NCI-H1694 (cell line): ENCODE measurements at regions not wholly inside any gene's neighbourhood (a gene's known extent, or its start where the extent isn't known, plus 50 kb on each side); places are given as distances from the start of the nearest gene placed in this dataset.
"Not testable (repeated sequence)": the region's sequence is repeated elsewhere in the genome, so short reads cannot be mapped to it uniquely, and the experiment has no call there.

Experiments used
- DNase-seq: peaks from one replicate; lab custom pipeline; 2025; lab: John Stamatoyannopoulos, UW

DNA sequence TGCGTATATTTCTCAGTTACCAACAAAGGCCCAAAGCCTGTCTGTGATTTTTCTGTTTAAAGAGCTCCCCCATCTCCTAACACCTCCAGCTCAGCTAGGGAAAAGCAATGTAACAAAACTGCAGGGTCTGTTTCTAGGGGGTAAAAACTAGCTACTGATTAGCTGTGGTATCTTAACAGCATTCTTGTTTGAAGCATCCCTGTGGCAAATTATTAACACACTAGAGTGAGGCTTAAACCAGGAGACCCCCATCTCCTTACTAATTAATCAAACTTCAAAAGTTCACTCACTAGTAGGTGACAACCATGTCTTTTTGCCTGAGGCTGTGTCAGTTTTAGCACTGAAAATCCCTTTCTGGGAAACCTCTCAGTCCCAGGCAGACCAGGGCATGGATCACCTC is 186.2 kb upstream of the PARD3B start:
- DNase-seq: no peak

- no peak for DNase-seq
Measured at GRCh38 chr2:204360218-204361007, 184.9 kb upstream of the PARD3B start.

DNA sequence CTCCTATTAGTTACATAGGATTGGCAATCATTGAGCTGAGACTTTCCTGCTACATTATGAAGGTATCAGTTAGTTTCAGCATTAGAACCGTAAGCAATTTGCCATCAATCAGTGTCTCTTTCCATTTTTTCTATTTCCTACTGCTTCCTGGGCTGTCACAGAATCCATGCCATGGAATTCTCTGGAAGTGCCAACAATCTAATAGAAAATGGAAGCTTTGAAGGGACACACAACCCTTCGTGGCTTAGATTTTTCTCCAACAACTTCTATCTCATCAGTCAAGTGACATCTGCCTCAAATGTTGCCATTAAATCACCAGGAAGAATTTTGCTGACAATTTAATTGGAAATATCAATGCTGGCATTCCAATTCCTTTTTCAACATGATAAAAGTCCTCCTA is 183.5 kb upstream of the PARD3B start:
- no peak for DNase-seq

GRCh38 chr2:204362581-204362980 is 182.7 kb upstream of the PARD3B start:
- no peak for DNase-seq

DNA sequence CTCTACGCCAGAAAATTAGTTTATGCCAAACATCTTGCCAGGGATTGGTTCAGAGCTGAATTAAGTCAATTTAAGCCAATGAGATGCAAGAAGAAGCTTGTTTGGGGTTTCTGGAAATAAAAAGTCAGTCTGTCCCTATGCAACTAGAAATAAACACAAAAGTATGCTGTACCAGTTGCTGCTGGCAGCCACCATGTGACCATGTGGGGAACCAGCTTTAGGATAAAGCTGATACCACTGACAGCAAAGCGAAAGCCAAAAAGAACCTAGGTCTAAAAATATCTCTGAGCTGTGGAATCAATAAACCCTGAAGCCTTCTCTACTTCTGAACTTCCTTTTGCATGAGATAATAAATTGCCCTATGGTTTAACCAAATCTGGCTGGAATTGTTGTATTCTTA is 181.8 kb upstream of the PARD3B start:
- no peak for DNase-seq

DNA sequence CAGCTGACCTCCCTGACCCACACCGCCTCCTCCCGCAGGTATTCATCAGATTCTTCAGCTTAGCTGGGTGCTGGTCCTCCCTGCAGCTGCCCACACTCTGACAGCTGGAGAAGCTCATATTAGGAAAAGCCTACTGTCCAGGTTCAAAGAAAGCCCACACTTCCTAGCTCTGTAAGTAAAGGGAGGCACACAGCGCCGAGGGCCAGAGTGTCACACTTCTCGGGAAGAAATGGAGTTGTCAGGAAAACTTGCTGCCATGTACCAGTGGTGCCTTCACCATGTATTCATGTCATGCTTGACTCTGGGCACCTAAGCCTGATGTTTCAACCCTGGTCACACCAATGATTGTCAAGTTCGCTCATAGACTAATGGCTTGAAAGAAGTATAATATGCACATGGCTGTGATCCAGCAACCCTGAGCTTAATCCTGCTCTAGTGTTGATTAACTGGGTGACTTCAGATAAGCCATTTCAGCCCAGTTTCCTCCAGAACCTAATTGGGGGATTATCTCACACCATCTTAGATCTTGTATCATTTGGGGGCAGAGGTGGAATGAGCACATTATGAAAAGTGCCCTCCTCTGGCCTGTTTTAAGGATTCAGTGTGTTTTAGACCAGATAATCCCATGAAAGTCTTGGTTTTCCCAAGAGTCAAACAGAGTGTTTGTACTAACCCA is 180.3 kb upstream of the PARD3B start:
- no peak for DNase-seq

- DNase-seq: peak; percentile 66
Measured at GRCh38 chr2:204365811-204366210, 179.5 kb upstream of the PARD3B start.

GRCh38 chr2:204367466-204367865 is 177.8 kb upstream of the PARD3B start:
- DNase-seq: no peak

DNA sequence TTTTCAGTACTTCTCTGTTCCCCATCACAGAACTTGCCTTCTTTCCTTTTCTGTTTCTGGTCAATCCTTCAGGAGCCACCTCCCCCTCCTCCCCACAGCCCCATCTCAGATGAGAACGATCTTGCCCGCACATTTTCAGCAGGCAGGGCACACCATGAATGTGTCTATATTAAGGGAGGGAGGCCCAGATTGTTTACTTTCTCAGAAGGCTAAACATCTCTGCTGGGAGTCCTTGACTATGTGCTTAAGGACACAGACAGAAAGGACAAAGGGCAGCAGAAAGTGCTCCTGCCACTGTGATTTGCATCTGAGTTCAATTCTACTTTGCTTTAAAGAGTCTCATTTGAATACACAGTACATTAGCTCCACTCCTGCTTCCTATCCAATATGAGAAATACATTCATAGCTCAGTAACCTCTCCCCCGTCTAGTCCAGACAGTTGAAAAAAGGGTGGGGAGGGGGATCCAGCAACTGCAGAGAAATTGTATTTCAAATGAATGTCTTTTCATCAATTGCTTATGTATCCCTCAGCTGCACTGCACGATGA is 175.0 kb upstream of the PARD3B start:
- DNase-seq: no peak

- DNase-seq: no peak
Measured at GRCh38 chr2:204373942-204374341, 171.3 kb upstream of the PARD3B start.

- no peak for DNase-seq
Measured at GRCh38 chr2:204380141-204380881, 165.0 kb upstream of the PARD3B start.

- DNase-seq: no peak
Measured at GRCh38 chr2:204386668-204387067, 158.6 kb upstream of the PARD3B start.

- DNase-seq: no peak
Measured at GRCh38 chr2:204389120-204389519, 156.2 kb upstream of the PARD3B start.

DNA sequence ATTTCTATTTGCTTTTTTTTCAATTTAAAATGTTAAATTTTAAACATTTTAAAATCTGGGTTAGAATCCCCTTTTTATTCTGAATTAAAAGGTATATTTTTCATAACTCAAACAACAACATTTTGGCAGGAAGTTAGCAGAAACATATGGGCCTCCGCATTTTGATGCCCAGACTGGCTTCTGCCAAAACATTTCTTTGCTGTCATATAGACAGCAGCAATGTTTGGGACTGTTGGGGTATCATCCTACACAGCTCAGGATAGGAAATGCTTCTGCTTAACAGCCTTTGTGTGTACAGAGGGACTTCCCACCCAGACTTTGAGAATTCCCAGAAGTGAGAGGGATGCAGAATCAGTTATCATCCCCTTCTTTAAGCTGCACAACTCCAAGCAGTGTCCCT is 155.4 kb upstream of the PARD3B start:
- peak; percentile 31 for DNase-seq

DNA sequence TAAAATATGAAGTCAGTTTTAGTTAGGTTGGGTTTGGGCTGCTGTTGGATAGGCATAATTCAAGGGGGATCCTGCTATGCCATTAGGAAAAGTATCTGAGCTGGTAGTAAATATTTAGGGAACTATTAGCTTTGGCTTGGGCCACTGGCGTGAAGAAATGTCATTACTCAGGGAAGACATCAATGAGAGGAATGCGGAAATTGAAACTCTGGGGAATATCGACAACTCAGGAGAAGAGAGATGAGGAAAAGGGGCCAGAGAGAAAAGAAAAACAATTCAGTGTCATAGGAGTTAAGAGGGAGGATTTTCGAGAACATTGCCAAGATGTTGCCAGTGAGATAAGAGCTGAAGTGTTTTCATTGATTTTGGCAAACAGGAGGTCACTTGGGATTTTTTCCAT is 149.7 kb upstream of the PARD3B start:
- DNase-seq: no peak

- no peak for DNase-seq
Measured at GRCh38 chr2:204401114-204401513, 144.2 kb upstream of the PARD3B start.

DNA sequence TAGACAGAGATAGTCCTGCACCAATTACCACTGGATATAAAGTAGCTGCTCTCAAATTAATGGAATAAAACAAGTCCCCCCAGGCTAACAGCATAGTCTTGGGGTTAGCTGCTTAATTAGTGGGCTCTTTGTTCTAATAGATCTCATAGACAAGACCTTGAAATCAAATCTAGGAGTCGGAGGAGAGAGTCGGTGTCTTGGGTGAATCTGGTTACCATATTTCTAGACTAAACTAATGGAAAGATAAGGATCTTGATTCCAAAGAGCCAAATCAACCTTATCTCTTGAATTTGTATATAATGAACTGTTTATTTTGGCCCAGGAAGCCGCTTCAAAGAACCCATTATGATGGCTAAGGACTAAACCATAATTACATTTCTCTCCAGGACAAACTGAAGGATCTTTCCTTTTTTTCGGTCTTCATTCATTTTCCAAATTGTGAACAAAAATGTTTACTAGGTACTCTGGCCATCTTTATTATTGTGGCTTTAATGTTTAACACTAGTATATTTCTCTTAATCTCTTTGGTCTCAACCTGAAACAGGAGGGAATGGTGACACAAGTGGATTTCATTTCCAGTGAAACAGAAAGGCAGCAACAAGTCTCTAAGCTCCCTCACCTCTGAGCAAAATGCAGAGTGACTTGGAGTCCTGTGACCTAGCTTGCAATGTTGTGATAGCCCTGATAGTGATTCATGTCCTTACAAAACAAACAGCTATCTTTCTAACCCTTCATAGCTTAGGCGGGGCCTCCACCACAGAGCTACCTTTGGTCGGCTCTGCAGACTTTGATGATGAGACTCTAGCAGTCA is 137.9 kb upstream of the PARD3B start:
- DNase-seq: no peak

GRCh38 chr2:204412782-204413181 is 132.5 kb upstream of the PARD3B start:
- not testable (repeated sequence) for DNase-seq

DNA sequence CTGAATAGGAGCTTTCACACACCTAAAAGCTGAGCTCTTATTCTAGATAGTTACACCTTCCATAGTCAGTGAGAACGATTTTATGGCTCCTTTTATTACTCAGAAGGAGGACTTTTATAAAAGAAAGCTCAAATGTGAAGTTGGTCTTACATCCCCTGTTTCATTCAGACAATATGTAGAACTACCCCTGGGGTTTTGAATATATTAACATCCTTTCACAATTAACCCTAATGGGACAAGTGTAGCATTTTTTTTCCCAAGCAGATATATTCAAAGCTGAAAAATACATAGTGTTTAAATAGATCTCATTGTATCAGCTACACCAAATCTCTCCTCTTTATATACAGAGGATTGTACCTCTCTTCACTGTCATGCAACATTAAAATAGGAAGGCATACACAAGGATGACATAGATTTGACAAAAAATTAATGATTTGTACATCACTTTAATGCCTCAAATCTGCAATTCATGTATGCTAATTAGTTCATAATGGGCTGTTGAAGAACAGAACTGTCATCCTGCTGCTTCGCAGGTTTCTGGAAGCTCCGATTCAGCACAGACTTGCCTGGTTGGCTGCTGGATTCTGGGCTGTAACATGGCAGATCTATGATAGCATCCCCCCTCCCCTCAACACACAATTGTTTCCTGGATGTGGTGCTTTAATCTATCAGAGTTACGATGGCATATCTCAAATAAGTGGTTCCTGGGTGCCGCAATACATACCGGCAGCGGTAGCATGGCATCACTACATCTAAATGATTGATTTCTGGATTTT is 129.7 kb upstream of the PARD3B start:
- DNase-seq: no peak

DNA sequence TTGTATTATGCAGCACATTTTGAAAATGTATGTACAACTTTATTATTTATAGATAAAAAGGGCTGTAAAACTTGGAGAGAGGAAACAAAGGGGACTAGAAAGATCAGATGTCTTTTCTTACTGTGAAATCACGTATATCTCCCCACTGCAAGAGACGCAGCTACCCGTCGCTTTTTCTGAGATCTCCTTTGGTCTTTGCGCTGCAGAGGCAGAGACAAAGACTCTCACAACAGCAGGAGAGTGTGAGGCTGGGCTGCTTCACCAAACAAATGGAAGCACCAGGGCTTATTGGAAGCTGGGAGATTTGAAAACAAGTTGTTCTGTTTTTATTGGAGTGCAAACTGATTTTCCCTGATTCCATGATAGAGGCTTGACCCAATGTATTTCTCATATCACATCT is 129.0 kb upstream of the PARD3B start:
- no peak for DNase-seq

DNA sequence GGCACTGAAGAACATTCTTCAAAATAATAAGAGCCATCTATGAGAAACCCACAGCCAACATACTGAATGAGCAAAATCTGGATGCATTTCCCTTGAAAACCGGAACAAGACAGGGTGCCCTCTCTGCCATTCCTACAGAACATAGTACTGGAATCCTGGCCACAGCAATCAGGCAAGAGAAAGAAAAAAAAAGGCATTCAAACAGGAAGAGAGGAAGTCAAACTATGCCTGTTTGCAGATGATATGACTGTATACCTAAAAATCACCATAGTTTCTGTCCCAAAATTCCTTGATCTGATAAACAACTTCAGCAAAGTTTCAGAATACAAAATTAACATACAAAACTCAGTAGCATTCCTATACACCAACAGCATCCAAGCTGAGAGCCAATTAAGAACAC is 119.5 kb upstream of the PARD3B start:
- no peak for DNase-seq
